HUES6 (cell line): ENCODE measurements at regions not wholly inside any gene's neighbourhood (a gene's known extent, or its start where the extent isn't known, plus 50 kb on each side); places are given as distances from the start of the nearest gene placed in this dataset.
A peak's percentile ranks its signal among the peaks of the same experiment; 100 is the strongest.

Experiments
- H3K27ac ChIP-seq: 2 replicates; pipeline ENCODE4 v1.7.0; 2013; ENCODE audit warnings: low read depth, mild to moderate bottlenecking, low read length, inconsistent platforms
- H3K27me3 ChIP-seq: 2 replicates; pipeline ENCODE4 v1.6.1; 2013; ENCODE audit warnings: low read length; ENCODE audit not compliant: control insufficient read depth, insufficient read depth
- H3K36me3 ChIP-seq: 2 replicates; pipeline ENCODE4 v1.6.1; 2013; ENCODE audit warnings: low read length; ENCODE audit not compliant: control insufficient read depth, insufficient read depth
- H3K4me1 ChIP-seq: 2 replicates; pipeline ENCODE4 v1.6.1; 2013; ENCODE audit warnings: low read length; ENCODE audit not compliant: control insufficient read depth, insufficient read depth
- H3K4me3 ChIP-seq: 2 replicates; pipeline ENCODE4 v1.5.1; 2013; ENCODE audit warnings: low read depth, low read length
- H3K9ac ChIP-seq: one replicate; pipeline ENCODE4 v1.6.1; 2013; ENCODE audit warnings: mild to moderate bottlenecking, low read length
- H3K9me3 ChIP-seq: 2 replicates; pipeline ENCODE4 v1.6.1; 2013; ENCODE audit warnings: low read depth, low read length; ENCODE audit not compliant: control insufficient read depth, insufficient read depth

DNA sequence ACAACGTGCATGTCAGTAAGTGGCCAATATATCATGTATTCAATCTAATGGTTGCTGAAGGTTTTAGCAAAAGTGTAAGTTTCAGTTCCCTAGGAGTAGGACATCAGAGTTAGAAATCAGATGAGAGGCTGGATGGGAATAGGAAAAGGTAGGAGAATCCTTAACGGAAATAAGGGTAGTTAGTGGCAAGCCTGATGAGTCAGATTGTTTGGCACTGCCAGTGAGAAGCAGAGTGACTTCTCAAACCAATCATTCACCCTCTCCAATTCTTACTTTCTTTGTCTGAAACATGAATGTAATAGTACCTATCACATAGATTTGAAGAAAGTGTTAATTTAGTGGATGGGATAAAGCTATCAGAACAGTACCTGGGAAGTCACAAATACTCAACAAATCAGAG, 894.0 kb downstream of the NTRK3 start:
- H3K9me3 ChIP-seq = no peaks in the 10 kb centered on the region
- H3K9ac ChIP-seq = no peak overlapping the region

GRCh38 chr15:87357637-87358313, 898.8 kb downstream of the NTRK3 start:
- no peak overlapping the region for H3K4me3 ChIP-seq
- no peaks in the 10 kb centered on the region for H3K9me3 ChIP-seq
- H3K36me3 ChIP-seq = no peaks in the 10 kb centered on the region
- no peak overlapping the region for H3K9ac ChIP-seq
- H3K27me3 ChIP-seq = no peaks in the 10 kb centered on the region
- no peaks in the 10 kb centered on the region for H3K4me1 ChIP-seq
- no peak overlapping the region for H3K27ac ChIP-seq

More for the DNA sequence above, 894.0 kb downstream of the NTRK3 start:
- Histone ChIP-seq H3K27me3 (no peaks in the 10 kb centered on the region), H3K27ac (no peak overlapping the region), H3K36me3 (no peaks in the 10 kb centered on the region), H3K4me1 (no peaks in the 10 kb centered on the region), H3K4me3 (no peak overlapping the region)

DNA sequence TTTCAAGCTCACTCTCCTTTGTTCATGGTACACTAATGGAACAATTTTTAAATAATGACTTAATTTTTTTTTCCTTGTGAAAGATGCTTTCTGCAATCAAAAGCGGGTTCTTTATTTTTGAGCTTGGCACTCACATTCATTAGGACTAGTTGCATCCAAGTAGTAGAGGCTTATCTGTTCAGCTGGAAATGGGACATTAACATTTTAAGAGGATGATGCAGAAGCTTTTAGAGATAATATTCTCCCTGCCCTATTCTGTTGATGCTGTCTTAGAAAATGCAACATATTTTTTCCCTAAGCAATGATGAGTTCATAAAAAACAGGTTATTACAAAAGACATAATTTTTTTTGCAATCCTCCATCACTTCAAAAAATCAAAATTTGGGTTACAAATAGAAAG, 900.6 kb downstream of the NTRK3 start:
- Histone ChIP-seq H3K4me1 (no peaks in the 10 kb centered on the region), H3K27me3 (no peaks in the 10 kb centered on the region), H3K36me3 (no peaks in the 10 kb centered on the region), H3K4me3 (no peak overlapping the region), H3K9ac (no peak overlapping the region), H3K27ac (no peak overlapping the region), H3K9me3 (no peaks in the 10 kb centered on the region)

- H3K9ac ChIP-seq = no peak overlapping the region
- H3K36me3 ChIP-seq = no peaks in the 10 kb centered on the region
- no peak overlapping the region for H3K4me3 ChIP-seq
- H3K9me3 ChIP-seq = no peaks in the 10 kb centered on the region
- no peak overlapping the region for H3K27ac ChIP-seq
- no peaks in the 10 kb centered on the region for H3K4me1 ChIP-seq
- no peaks in the 10 kb centered on the region for H3K27me3 ChIP-seq
Observed at GRCh38 chr15:87354661-87355410, 901.7 kb downstream of the NTRK3 start.

DNA sequence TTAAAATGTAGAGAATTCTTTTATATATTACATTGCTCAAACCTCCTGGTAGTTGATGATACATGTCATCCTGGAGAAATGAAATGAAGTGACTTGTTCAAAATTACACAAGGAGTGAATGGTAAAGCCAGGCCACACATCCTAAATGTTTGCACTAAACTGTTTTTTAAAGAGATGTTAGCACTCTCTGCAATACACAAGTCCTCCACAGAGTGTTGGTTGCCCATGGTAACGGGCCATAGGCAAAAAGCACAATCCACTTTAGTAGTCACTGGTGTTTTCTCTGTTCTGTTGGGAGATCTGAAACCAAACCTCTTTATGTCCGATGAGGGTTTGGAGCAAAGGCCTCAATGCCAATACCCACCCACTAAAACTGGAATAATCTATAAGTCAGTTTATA, 907.4 kb downstream of the NTRK3 start:
- no peak overlapping the region for H3K4me3 ChIP-seq
- no peak overlapping the region for H3K9ac ChIP-seq
- no peaks in the 10 kb centered on the region for H3K36me3 ChIP-seq
- H3K9me3 ChIP-seq = no peaks in the 10 kb centered on the region
- H3K27ac ChIP-seq = no peak overlapping the region; the same call in 1 of the 2 replicates
- no peaks in the 10 kb centered on the region for H3K27me3 ChIP-seq
- peaks cover 3% of the 10 kb centered on the region; the same call in 1 of the 2 replicates for H3K4me1 ChIP-seq

DNA sequence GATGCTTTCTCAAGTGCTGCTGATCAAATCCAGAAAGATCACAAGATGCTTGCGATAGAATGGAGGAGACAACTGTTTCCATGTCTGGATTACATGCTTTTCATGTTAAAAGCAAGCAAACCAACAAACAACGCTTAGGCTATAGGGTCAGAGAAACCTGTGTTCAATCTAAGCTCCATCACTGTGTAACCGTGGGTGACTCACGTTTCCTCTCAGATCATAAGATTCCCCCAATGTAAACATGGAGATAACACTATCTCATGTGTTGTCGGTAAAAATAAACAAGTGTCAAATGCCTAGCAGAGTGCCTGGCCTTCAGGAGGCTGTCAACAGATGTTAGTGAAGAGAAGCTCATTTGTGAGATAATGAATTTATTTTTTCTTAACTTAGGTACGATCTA, 907.8 kb downstream of the NTRK3 start:
- Histone ChIP-seq H3K4me1 (peaks cover 3% of the 10 kb centered on the region; the same call in 1 of the 2 replicates), H3K27ac (peak overlapping the region; percentile 28; the same call in 1 of the 2 replicates), H3K27me3 (no peaks in the 10 kb centered on the region), H3K9me3 (no peaks in the 10 kb centered on the region), H3K36me3 (no peaks in the 10 kb centered on the region), H3K4me3 (no peak overlapping the region), H3K9ac (no peak overlapping the region)

- Histone ChIP-seq H3K27ac (peak overlapping the region; percentile 28; the same call in 1 of the 2 replicates), H3K4me1 (peaks cover 3% of the 10 kb centered on the region; the same call in 1 of the 2 replicates), H3K27me3 (no peaks in the 10 kb centered on the region), H3K4me3 (no peak overlapping the region), H3K36me3 (no peaks in the 10 kb centered on the region), H3K9me3 (no peaks in the 10 kb centered on the region), H3K9ac (no peak overlapping the region)
Observed at GRCh38 chr15:87347806-87348515, 908.6 kb downstream of the NTRK3 start.

DNA sequence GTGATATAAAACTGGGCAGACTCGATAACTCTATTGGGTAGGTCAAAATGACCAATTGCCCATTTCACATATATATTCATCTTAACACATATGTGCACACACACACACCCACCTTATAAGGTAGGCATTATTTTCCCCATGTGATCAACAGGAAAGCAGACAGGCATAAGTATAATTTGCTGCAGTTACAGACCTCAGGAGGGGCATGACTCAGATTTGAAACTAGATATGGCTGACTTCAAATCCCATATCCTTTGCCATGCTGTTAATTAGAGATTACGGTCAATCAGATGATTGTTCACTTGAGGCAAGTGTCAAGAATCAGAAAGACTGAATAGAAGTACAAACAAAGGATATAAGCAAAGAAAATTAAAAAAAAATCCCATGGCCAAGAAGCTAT, 910.6 kb downstream of the NTRK3 start:
- no peak overlapping the region for H3K27ac ChIP-seq
- H3K27me3 ChIP-seq = no peaks in the 10 kb centered on the region
- no peak overlapping the region for H3K4me3 ChIP-seq
- H3K9ac ChIP-seq = no peak overlapping the region
- H3K36me3 ChIP-seq = no peaks in the 10 kb centered on the region
- H3K9me3 ChIP-seq = no peaks in the 10 kb centered on the region
- H3K4me1 ChIP-seq = peaks cover 3% of the 10 kb centered on the region; the same call in 1 of the 2 replicates

- no peaks in the 10 kb centered on the region for H3K9me3 ChIP-seq
- no peak overlapping the region for H3K9ac ChIP-seq
- no peak overlapping the region for H3K27ac ChIP-seq
- no peaks in the 10 kb centered on the region for H3K27me3 ChIP-seq
- H3K4me1 ChIP-seq = no peaks in the 10 kb centered on the region; the same call in 1 of the 2 replicates
- no peaks in the 10 kb centered on the region for H3K36me3 ChIP-seq
- H3K4me3 ChIP-seq = no peak overlapping the region
Observed at GRCh38 chr15:87343966-87344365, 912.6 kb downstream of the NTRK3 start.

DNA sequence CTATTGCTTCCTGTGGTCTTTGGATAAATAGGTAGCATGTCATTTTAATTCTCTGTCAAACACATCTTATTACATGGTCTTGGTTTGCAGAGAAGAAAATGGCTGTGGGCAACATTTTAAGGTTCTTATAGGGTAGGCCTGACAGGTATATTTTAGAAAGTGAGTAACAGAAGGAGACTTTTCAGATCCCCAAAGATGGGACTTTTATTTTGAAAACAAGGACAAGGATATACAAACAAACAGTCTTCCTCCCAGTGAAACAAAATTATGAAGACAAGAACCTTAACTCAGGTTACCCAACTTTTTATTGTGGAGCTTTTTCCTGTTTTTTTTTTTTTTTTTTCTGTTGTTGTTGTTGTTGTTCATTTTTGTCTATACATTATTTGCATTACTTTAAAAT, 916.2 kb downstream of the NTRK3 start:
- Histone ChIP-seq H3K9me3 (no peaks in the 10 kb centered on the region), H3K9ac (no peak overlapping the region), H3K4me3 (no peak overlapping the region), H3K27me3 (no peaks in the 10 kb centered on the region), H3K4me1 (no peaks in the 10 kb centered on the region), H3K36me3 (no peaks in the 10 kb centered on the region), H3K27ac (no peak overlapping the region)

DNA sequence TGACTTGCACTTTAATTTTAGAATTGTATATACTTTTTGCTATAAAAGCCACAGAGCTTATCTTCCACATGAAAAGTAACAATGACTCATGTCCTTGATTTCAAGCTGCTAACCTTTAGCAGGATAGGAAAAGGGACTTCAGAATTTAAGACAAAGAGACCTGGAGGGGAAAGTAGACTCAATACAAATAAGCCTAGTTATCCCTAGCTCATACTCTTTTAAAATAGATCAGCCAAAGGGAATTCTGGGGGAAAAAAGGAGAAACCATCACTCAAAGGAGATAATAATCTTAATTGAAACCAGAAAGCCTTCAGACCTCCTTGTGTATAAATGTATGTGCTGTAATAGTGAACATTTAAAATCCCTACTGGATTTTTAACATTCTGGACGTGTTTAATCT, 930.3 kb downstream of the NTRK3 start:
- H3K27ac ChIP-seq = no peak overlapping the region
- H3K27me3 ChIP-seq = no peaks in the 10 kb centered on the region
- H3K9me3 ChIP-seq = no peaks in the 10 kb centered on the region
- H3K9ac ChIP-seq = no peak overlapping the region
- no peak overlapping the region for H3K4me3 ChIP-seq
- H3K36me3 ChIP-seq = no peaks in the 10 kb centered on the region
- no peaks in the 10 kb centered on the region for H3K4me1 ChIP-seq
